ENCODE measurements at regions not wholly inside any gene's neighbourhood (a gene's known extent, or its start where the extent isn't known, plus 50 kb on each side); places are given as distances from the start of the nearest gene placed in this dataset.

DNA sequence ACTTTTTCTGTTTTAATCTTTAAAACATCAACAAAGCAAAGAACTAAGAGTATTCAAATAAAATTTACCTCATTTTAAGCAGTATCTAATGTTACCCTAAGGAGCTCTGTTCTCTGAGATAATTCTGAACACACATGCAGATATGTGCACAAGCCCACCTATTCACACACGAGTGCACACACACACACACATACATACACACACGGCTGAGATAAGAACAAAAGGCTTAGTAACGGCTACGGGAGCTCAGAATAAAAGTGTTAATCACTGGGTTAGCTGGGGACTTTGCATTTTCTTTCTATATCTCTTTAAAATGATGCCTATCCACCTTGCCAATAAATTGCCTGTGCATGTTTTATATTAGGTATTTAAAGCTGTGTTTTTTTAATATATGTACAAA is 1096.3 kb downstream of the GALC start:
- Histone ChIP-seq H3K9me2 (replicated peaks; ENCODE audit: insufficient read depth, low read length) (no peaks in the 10 kb centered on the region), H3K4me1 (ENCODE audit: low read length) (no peaks in the 10 kb centered on the region), H4K20me1 (ENCODE audit: insufficient read depth, low read length) (no peaks in the 10 kb centered on the region), H3K36me3 (replicated peaks; ENCODE audit: insufficient read depth, low read length) (no peaks in the 10 kb centered on the region), H3K27me3 (replicated peaks; ENCODE audit: insufficient read depth, low read length) (no peaks in the 10 kb centered on the region), H3K4me3 (ENCODE audit: low read length) (no peak overlapping the region), H3K27ac (ENCODE audit: low read length) (no peak overlapping the region), H2AFZ (ENCODE audit: low read length) (no peak overlapping the region), H3K9me3 (replicated peaks; ENCODE audit: insufficient read depth, low read length) (no peaks in the 10 kb centered on the region), H3K79me2 (ENCODE audit: low read length) (no peaks in the 10 kb centered on the region), H3F3A (ENCODE audit: insufficient read depth, low read length) (no peaks in the 10 kb centered on the region), H3K4me2 (ENCODE audit: low read depth, low read length) (no peak overlapping the region), H3K9ac (ENCODE audit: low read length) (no peak overlapping the region)
- TF ChIP-seq EZH2phosphoT487 (IDR thresholded peaks at IDR 0.05; ENCODE audit: low read length) (no peak), EZH2 (optimal IDR thresholded peaks at IDR 0.05; ENCODE audit: low read depth, low read length) (no peak)
- TF ChIP-seq, protein P1, sequence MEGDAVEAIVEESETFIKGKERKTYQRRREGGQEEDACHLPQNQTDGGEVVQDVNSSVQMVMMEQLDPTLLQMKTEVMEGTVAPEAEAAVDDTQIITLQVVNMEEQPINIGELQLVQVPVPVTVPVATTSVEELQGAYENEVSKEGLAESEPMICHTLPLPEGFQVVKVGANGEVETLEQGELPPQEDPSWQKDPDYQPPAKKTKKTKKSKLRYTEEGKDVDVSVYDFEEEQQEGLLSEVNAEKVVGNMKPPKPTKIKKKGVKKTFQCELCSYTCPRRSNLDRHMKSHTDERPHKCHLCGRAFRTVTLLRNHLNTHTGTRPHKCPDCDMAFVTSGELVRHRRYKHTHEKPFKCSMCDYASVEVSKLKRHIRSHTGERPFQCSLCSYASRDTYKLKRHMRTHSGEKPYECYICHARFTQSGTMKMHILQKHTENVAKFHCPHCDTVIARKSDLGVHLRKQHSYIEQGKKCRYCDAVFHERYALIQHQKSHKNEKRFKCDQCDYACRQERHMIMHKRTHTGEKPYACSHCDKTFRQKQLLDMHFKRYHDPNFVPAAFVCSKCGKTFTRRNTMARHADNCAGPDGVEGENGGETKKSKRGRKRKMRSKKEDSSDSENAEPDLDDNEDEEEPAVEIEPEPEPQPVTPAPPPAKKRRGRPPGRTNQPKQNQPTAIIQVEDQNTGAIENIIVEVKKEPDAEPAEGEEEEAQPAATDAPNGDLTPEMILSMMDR (IDR thresholded peaks at IDR 0.05; ENCODE audit: low read length) = no peak
- DNase-seq = no peak

DNA sequence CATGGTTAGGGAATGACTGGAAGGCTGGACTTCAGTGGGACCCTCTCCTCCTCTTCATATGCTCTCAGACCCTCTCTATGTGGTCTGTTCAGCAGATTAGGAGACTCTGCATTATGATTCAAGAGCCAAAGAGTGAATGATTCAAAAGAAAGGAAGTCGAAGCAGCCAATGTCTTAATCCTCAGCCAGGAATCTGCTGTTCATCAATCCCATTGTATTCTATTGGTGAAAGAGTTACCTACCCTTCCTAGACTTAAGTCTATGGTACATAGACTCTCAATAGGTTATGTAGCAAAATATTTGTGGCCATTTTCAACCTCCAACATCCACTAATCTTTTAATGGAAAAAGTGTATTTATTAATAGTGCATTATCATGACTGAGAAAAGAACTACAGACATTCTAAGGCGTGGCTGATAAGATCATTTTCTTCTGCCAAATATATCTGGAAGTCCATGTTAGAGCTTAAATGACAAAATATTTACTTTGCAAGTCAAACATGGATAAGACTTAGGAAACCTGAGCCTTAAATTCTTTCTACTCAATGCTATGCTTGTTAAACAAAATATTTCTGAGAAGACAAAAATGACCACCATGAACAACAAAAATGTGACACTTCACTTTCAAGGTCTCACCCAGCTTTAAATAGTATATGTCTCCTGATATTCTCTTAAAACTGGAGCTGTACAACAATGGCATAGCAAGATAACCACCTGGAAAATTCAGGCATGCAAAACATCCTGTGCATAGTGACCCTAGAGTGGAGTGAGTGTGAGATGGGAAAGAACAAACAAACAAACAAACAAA is 1100.6 kb downstream of the GALC start:
- Histone ChIP-seq H3K9me3 (replicated peaks; ENCODE audit: insufficient read depth, low read length) (no peaks in the 10 kb centered on the region), H3K4me3 (ENCODE audit: low read length) (no peak overlapping the region), H3K36me3 (replicated peaks; ENCODE audit: insufficient read depth, low read length) (no peaks in the 10 kb centered on the region), H3K9ac (ENCODE audit: low read length) (no peak overlapping the region), H3F3A (ENCODE audit: insufficient read depth, low read length) (no peaks in the 10 kb centered on the region), H4K20me1 (ENCODE audit: insufficient read depth, low read length) (no peaks in the 10 kb centered on the region), H3K27ac (ENCODE audit: low read length) (no peak overlapping the region), H3K79me2 (ENCODE audit: low read length) (no peaks in the 10 kb centered on the region), H3K4me1 (ENCODE audit: low read length) (no peaks in the 10 kb centered on the region), H2AFZ (ENCODE audit: low read length) (no peak overlapping the region), H3K4me2 (ENCODE audit: low read depth, low read length) (no peak overlapping the region), H3K9me2 (replicated peaks; ENCODE audit: insufficient read depth, low read length) (no peaks in the 10 kb centered on the region), H3K27me3 (replicated peaks; ENCODE audit: insufficient read depth, low read length) (no peaks in the 10 kb centered on the region)
- no peak for TF ChIP-seq EZH2 (optimal IDR thresholded peaks at IDR 0.05; ENCODE audit: low read depth, low read length)
- no peak for TF ChIP-seq EZH2phosphoT487 (IDR thresholded peaks at IDR 0.05; ENCODE audit: low read length)
- TF ChIP-seq, protein P1 (IDR thresholded peaks at IDR 0.05; ENCODE audit: low read length) = no peak
- no peak for DNase-seq

DNA sequence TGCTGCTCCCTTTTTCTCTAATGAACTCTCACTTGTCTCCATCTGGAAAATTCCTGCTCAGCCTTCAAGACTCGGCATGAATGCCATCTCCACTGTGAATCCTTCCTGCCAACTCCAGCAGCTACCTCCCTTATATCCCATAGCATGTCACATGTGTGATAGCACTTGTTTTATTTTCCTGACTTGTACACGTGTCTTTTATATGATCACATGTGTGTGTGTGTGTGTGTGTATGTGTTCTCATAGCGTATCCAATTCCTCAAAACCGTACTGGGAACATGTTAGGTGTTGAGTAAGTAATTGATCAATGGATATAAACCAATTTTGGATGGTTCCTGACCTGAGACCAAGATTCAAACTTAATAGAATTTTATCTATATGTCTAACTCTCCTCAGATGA is 1107.7 kb downstream of the GALC start:
- DNase-seq = no peak
- H3K36me3 ChIP-seq (replicated peaks; ENCODE audit: insufficient read depth, low read length) = no peaks in the 10 kb centered on the region
- H3K4me3 ChIP-seq (ENCODE audit: low read length) = no peak overlapping the region
- no peak overlapping the region for H2AFZ ChIP-seq (ENCODE audit: low read length)
- H3K4me1 ChIP-seq (ENCODE audit: low read length) = no peaks in the 10 kb centered on the region
- H3K27me3 ChIP-seq (replicated peaks; ENCODE audit: insufficient read depth, low read length) = no peaks in the 10 kb centered on the region
- H3F3A ChIP-seq (ENCODE audit: insufficient read depth, low read length) = no peaks in the 10 kb centered on the region
- H4K20me1 ChIP-seq (ENCODE audit: insufficient read depth, low read length) = no peaks in the 10 kb centered on the region
- no peaks in the 10 kb centered on the region for H3K79me2 ChIP-seq (ENCODE audit: low read length)
- no peaks in the 10 kb centered on the region for H3K9me3 ChIP-seq (replicated peaks; ENCODE audit: insufficient read depth, low read length)
- H3K4me2 ChIP-seq (ENCODE audit: low read depth, low read length) = no peak overlapping the region
- no peaks in the 10 kb centered on the region for H3K9me2 ChIP-seq (replicated peaks; ENCODE audit: insufficient read depth, low read length)
- TF ChIP-seq, protein P1 (IDR thresholded peaks at IDR 0.05; ENCODE audit: low read length) = no peak
- TF ChIP-seq EZH2 (optimal IDR thresholded peaks at IDR 0.05; ENCODE audit: low read depth, low read length) (no peak), EZH2phosphoT487 (IDR thresholded peaks at IDR 0.05; ENCODE audit: low read length) (no peak)
- no peak overlapping the region for H3K27ac ChIP-seq (ENCODE audit: low read length)
- no peak overlapping the region for H3K9ac ChIP-seq (ENCODE audit: low read length)
